H9 (cell line): ENCODE measurements at regions not wholly inside any gene's neighbourhood (a gene's known extent, or its start where the extent isn't known, plus 50 kb on each side); places are given as distances from the start of the nearest gene placed in this dataset.

Source experiments
- DNase-seq: peaks from one replicate; pipeline ENCODE4 v3.0.0-alpha.2; 2017
- H2AFZ ChIP-seq: one replicate; pipeline ENCODE4 v1.6.1; 2013; ENCODE audit warnings: mild to moderate bottlenecking, low read length, control low read depth, moderate library complexity
- H2AK5ac ChIP-seq: 2 replicates; pipeline ENCODE4 v1.6.1; 2013; ENCODE audit warnings: low read length, control low read depth, mixed read lengths; ENCODE audit not compliant: insufficient read length
- H2BK120ac ChIP-seq: one replicate; pipeline ENCODE4 v1.6.1; 2013; ENCODE audit warnings: low read depth, mild to moderate bottlenecking, low read length, control low read depth, inconsistent platforms; ENCODE audit not compliant: poor library complexity, severe bottlenecking
- H2BK12ac ChIP-seq: 2 replicates; pipeline ENCODE4 v1.6.1; 2013; ENCODE audit warnings: low read length, control low read depth, mixed read lengths, low read depth; ENCODE audit not compliant: insufficient read length
- H2BK15ac ChIP-seq: 2 replicates; pipeline ENCODE4 v1.6.1; 2013; ENCODE audit warnings: low read depth, low read length, control low read depth
- H2BK20ac ChIP-seq: one replicate; pipeline ENCODE4 v1.6.1; 2013; ENCODE audit warnings: low read depth, mild to moderate bottlenecking, low read length, control low read depth, inconsistent platforms; ENCODE audit not compliant: poor library complexity, severe bottlenecking
- H2BK5ac ChIP-seq: 2 replicates; pipeline ENCODE4 v1.6.1; 2013; ENCODE audit warnings: low read length, control low read depth, mixed read lengths; ENCODE audit not compliant: insufficient read length
- H3K14ac ChIP-seq: 2 replicates; pipeline ENCODE4 v1.6.1; 2013; ENCODE audit warnings: low read length, control low read depth; ENCODE audit not compliant: insufficient read depth
- H3K18ac ChIP-seq: 2 replicates; pipeline ENCODE4 v1.6.1; 2013; ENCODE audit warnings: low read depth, mild to moderate bottlenecking, mixed read lengths, low read length, control low read depth; ENCODE audit not compliant: insufficient read length
- H3K23ac ChIP-seq: 2 replicates; pipeline ENCODE4 v1.6.1; 2013; ENCODE audit warnings: low read length, control low read depth, mixed read lengths, low read depth; ENCODE audit not compliant: insufficient read length
- H3K23me2 ChIP-seq: 2 replicates; pipeline ENCODE4 v1.6.1; 2013; ENCODE audit warnings: low read depth, mild to moderate bottlenecking, mixed read lengths, low read length, control low read depth; ENCODE audit not compliant: insufficient read length, poor library complexity, severe bottlenecking
- H3K27ac ChIP-seq: 2 replicates; pipeline ENCODE4 v1.5.1; 2013; ENCODE audit warnings: low read length, control low read depth, mixed read lengths, low read depth; ENCODE audit not compliant: insufficient read length
- H3K27me3 ChIP-seq: 2 replicates; pipeline ENCODE4 v1.6.1; 2013; ENCODE audit warnings: low read length, control low read depth, inconsistent platforms; ENCODE audit not compliant: insufficient read depth
- H3K4ac ChIP-seq: 2 replicates; pipeline ENCODE4 v1.6.1; 2013; ENCODE audit warnings: low read depth, mild to moderate bottlenecking, control low read depth, inconsistent platforms, low read length, moderate library complexity
- H3K4me1 ChIP-seq: 2 replicates; pipeline ENCODE4 v1.6.1; 2013; ENCODE audit warnings: low read length, control low read depth, inconsistent platforms; ENCODE audit not compliant: insufficient read depth
- H3K4me2 ChIP-seq: 2 replicates; pipeline ENCODE4 v1.6.1; 2013; ENCODE audit warnings: low read length, control low read depth, mixed read lengths; ENCODE audit not compliant: insufficient read length, insufficient read depth
- H3K56ac ChIP-seq: 2 replicates; pipeline ENCODE4 v1.6.1; 2013; ENCODE audit warnings: low read depth, mild to moderate bottlenecking, mixed read lengths, low read length, control low read depth; ENCODE audit not compliant: insufficient read length
- H3K79me1 ChIP-seq: 2 replicates; pipeline ENCODE4 v1.6.1; 2013; ENCODE audit warnings: low read depth, mild to moderate bottlenecking, moderate library complexity, low read length, control low read depth, inconsistent platforms; ENCODE audit not compliant: insufficient read depth, poor library complexity, severe bottlenecking
- H3K79me2 ChIP-seq: 2 replicates; pipeline ENCODE4 v1.6.1; 2013; ENCODE audit warnings: low read length, control low read depth, inconsistent platforms; ENCODE audit not compliant: insufficient read depth
- H3K9ac ChIP-seq: 2 replicates; pipeline ENCODE4 v1.6.1; 2013; ENCODE audit warnings: low read length, control low read depth, mixed read lengths; ENCODE audit not compliant: insufficient read length; ENCODE audit errors: extremely low read depth
- H3K9me3 ChIP-seq: one replicate; pipeline ENCODE4 v1.6.1; 2013; ENCODE audit warnings: low read depth, low read length, inconsistent platforms; ENCODE audit not compliant: control insufficient read depth
- H3T11ph ChIP-seq: one replicate; pipeline ENCODE4 v1.6.1; 2013; ENCODE audit warnings: mild to moderate bottlenecking, low read length, control low read depth, inconsistent platforms
- H4K20me1 ChIP-seq: one replicate; pipeline ENCODE4 v1.6.1; 2013; ENCODE audit not compliant: control insufficient read depth, insufficient read length, insufficient read depth
- H4K5ac ChIP-seq: 2 replicates; pipeline ENCODE4 v1.6.1; 2013; ENCODE audit warnings: low read depth, mild to moderate bottlenecking, mixed read lengths, low read length, control low read depth; ENCODE audit not compliant: insufficient read length
- H4K8ac ChIP-seq: replicated peaks from 2 replicates; pipeline ENCODE4 v1.6.1; 2013; ENCODE audit warnings: low read length, control low read depth, mixed read lengths, low read depth; ENCODE audit not compliant: insufficient read length
- H4K91ac ChIP-seq: 2 replicates; pipeline ENCODE4 v1.6.1; 2013; ENCODE audit warnings: low read depth, mild to moderate bottlenecking, moderate library complexity, mixed read lengths, low read length, control low read depth; ENCODE audit not compliant: insufficient read length
- H3K27ac Mint-ChIP-seq, 3 experiments: 2 replicates in 2 of 3; 3 replicates in 1 of 3; pipeline ENCODE4 v1.8.0; 2020 to 2021; ENCODE audit warnings: mixed read lengths in 3 of 3, mild to moderate bottlenecking in 1 of 3, moderate library complexity in 1 of 3
- H3K27me3 Mint-ChIP-seq: 2 replicates; pipeline ENCODE4 v1.8.0; 2021; ENCODE audit warnings: low read depth, mild to moderate bottlenecking, moderate library complexity, mixed read lengths
- H3K36me3 Mint-ChIP-seq, 3 experiments: 2 replicates in 2 of 3; 3 replicates in 1 of 3; pipeline ENCODE4 v1.8.0; 2020 to 2021; ENCODE audit warnings: low read depth in 3 of 3, mixed read lengths in 3 of 3; ENCODE audit not compliant: insufficient read depth in 1 of 3
- H3K4me1 Mint-ChIP-seq, 2 experiments: 2 replicates each; pipeline ENCODE4 v1.8.0; 2020; ENCODE audit warnings: mixed read lengths in 2 of 2
- H3K4me3 Mint-ChIP-seq, 2 experiments: 2 replicates in 1 of 2; 3 replicates in 1 of 2; pipeline ENCODE4 v1.8.0; 2020 to 2021; ENCODE audit warnings: mild to moderate bottlenecking in 2 of 2, mixed read lengths in 2 of 2, moderate library complexity in 1 of 2
- H3K9me3 Mint-ChIP-seq, 2 experiments: 2 replicates in 1 of 2; 3 replicates in 1 of 2; pipeline ENCODE4 v1.8.0; 2020; ENCODE audit warnings: mild to moderate bottlenecking in 2 of 2, mixed read lengths in 2 of 2, moderate library complexity in 1 of 2
- CTCF ChIP-seq: fragments of 200-600 bp; sonication (generic); conservative IDR thresholded peaks from 3 replicates; pipeline ENCODE4 v1.8.0; 2021; ENCODE audit warnings: antibody characterized with exemption, mild to moderate bottlenecking
- WGBS: extraction: QIAGEN DNeasy Blood & Tissue Kit; methylation state at CpG from one replicate; pipeline ENCODE4 v1.1.7; 2013; ENCODE audit warnings: missing lambda C conversion rate, low lambda C conversion rate, mixed read lengths; ENCODE audit not compliant: insufficient read length; ENCODE audit errors: extremely low coverage; 5-methylcytosine and 5-hydroxymethylcytosine counted together

GRCh38 chr1:217230412-217230811 is 400.5 kb downstream of the GPATCH2 start:
- no peak for TF ChIP-seq CTCF
- Histone ChIP-seq H3K9ac (no peak overlapping the region), H2BK120ac (no peak overlapping the region), H2AK5ac (no peak overlapping the region), H2BK15ac (no peak overlapping the region), H3K9me3 (no peaks in the 10 kb centered on the region), H2AFZ (no peak overlapping the region), H3K4ac (no peak overlapping the region), H3K23ac (no peak overlapping the region), H4K8ac (no peak overlapping the region), H4K20me1 (no peaks in the 10 kb centered on the region), H2BK20ac (no peak overlapping the region), H3K4me2 (no peak overlapping the region), H3K27ac (no peak overlapping the region), H3K14ac (no peak overlapping the region), H3K79me1 (no peaks in the 10 kb centered on the region), H3K23me2 (no peaks in the 10 kb centered on the region), H3K4me1 (no peaks in the 10 kb centered on the region), H4K91ac (no peak overlapping the region), H3K27me3 (no peaks in the 10 kb centered on the region), H2BK5ac (no peak overlapping the region), H2BK12ac (no peak overlapping the region), H3K18ac (no peak overlapping the region), H3K79me2 (no peaks in the 10 kb centered on the region), H4K5ac (no peak overlapping the region), H3K56ac (no peak overlapping the region), H3T11ph (no peak overlapping the region)
- Mint-ChIP-seq H3K27me3 (no peaks in the 10 kb centered on the region), H3K4me3 (no peak overlapping the region), H3K9me3 (no peaks in the 10 kb centered on the region), H3K27ac (no peak overlapping the region), H3K36me3 (no peaks in the 10 kb centered on the region), H3K4me1 (no peaks in the 10 kb centered on the region)
- no peak for DNase-seq
- WGBS, result no CpG with 5 or more reads among the region's 2 CpGs
